GM12891 (cell line): ENCODE measurements at regions not wholly inside any gene's neighbourhood (a gene's known extent, or its start where the extent isn't known, plus 50 kb on each side); places are given as distances from the start of the nearest gene placed in this dataset.

Experiments
- POLR2A ChIP-seq: IDR thresholded peaks from 2 replicates; pipeline ENCODE4 v1.6.1; 2011; ENCODE audit warnings: low read depth, low read length, control low read depth
- POLR2AphosphoS5 ChIP-seq: IDR thresholded peaks from 2 replicates; pipeline ENCODE4 v1.6.1; 2011; ENCODE audit warnings: low read depth, low read length, control low read depth
- SPI1 ChIP-seq: IDR thresholded peaks from 2 replicates; pipeline ENCODE4 v1.6.1; 2011; ENCODE audit warnings: low read depth, low read length, control low read depth
- TAF1 ChIP-seq: IDR thresholded peaks from 2 replicates; pipeline ENCODE4 v1.6.1; 2011; ENCODE audit warnings: low read depth, low read length, control low read depth

GRCh38 chr6:16854986-16855385 is 93.7 kb upstream of the ATXN1 start:
- TF ChIP-seq SPI1 = peak; percentile 35; the same call in 1 of the 2 replicates
- no peak for TF ChIP-seq TAF1
- no peak for TF ChIP-seq POLR2A
- no peak for TF ChIP-seq POLR2AphosphoS5
